ENCODE measurements at regions not wholly inside any gene's neighbourhood (a gene's known extent, or its start where the extent isn't known, plus 50 kb on each side); places are given as distances from the start of the nearest gene placed in this dataset.
"Not testable (repeated sequence)": the region's sequence is repeated elsewhere in the genome, so short reads cannot be mapped to it uniquely, and the experiment has no call there.

GRCh38 chr5:105670596-105670995, 2000.1 kb downstream of the EFNA5 start:
- ATAC-seq = no peak

- no peak for ATAC-seq
Observed at GRCh38 chr5:105663671-105664070, 2007.1 kb downstream of the EFNA5 start.

GRCh38 chr5:105659396-105659795, 2011.3 kb downstream of the EFNA5 start:
- no peak for ATAC-seq

- ATAC-seq = no peak
Observed at GRCh38 chr5:105640328-105640727, 2030.4 kb downstream of the EFNA5 start.

- ATAC-seq = no peak
Observed at GRCh38 chr5:105639511-105639910, 2031.2 kb downstream of the EFNA5 start.

- ATAC-seq = no peak
Observed at GRCh38 chr5:105639068-105639467, 2031.7 kb downstream of the EFNA5 start.

GRCh38 chr5:105638437-105638836, 2032.3 kb downstream of the EFNA5 start:
- ATAC-seq = no peak

GRCh38 chr5:105632043-105632442, 2038.7 kb downstream of the EFNA5 start:
- no peak for ATAC-seq

- ATAC-seq = no peak
Observed at GRCh38 chr5:105630803-105631202, 2039.9 kb downstream of the EFNA5 start.

GRCh38 chr5:105619725-105620124, 2051.0 kb downstream of the EFNA5 start:
- ATAC-seq = no peak

- ATAC-seq = no peak
Observed at GRCh38 chr5:105617436-105618215, 2053.1 kb downstream of the EFNA5 start.

GRCh38 chr5:105616599-105616998, 2054.0 kb upstream of the NUDT12 start:
- ATAC-seq = no peak

- ATAC-seq = not testable (repeated sequence)
Observed at GRCh38 chr5:105602406-105602805, 2039.8 kb upstream of the NUDT12 start.

GRCh38 chr5:105593011-105593760, 2030.6 kb upstream of the NUDT12 start:
- no peak for ATAC-seq

- ATAC-seq = no peak
Observed at GRCh38 chr5:105587963-105588662, 2025.5 kb upstream of the NUDT12 start.

GRCh38 chr5:105581988-105582690, 2019.5 kb upstream of the NUDT12 start:
- ATAC-seq = no peak

- no peak for ATAC-seq
Observed at GRCh38 chr5:105573575-105573974, 2011.0 kb upstream of the NUDT12 start.

- ATAC-seq = no peak
Observed at GRCh38 chr5:105565531-105565930, 2002.9 kb upstream of the NUDT12 start.

- ATAC-seq = no peak
Observed at GRCh38 chr5:105563842-105564241, 2001.3 kb upstream of the NUDT12 start.

- ATAC-seq = no peak
Observed at GRCh38 chr5:105554568-105555169, 1992.1 kb upstream of the NUDT12 start.

GRCh38 chr5:105544300-105544699, 1981.7 kb upstream of the NUDT12 start:
- ATAC-seq = no peak

GRCh38 chr5:105536675-105537074, 1974.1 kb upstream of the NUDT12 start:
- no peak for ATAC-seq
